D721Med (cell line): ENCODE measurements at regions not wholly inside any gene's neighbourhood (a gene's known extent, or its start where the extent isn't known, plus 50 kb on each side); places are given as distances from the start of the nearest gene placed in this dataset.

ENCODE experiments used
- DNase-seq: peaks from one replicate; pipeline ENCODE4 v3.0.0; 2011; ENCODE audit warnings: low spot score; ENCODE audit not compliant: insufficient read length
- FAIRE-seq: peaks from 2 replicates; lab custom pipeline; 2011; peaks lifted over from hg19 to GRCh38; lab: Jason Lieb, UNC
- TF ChIP-seq, protein P1 (sequence below): IDR thresholded peaks from 2 replicates; pipeline ENCODE4 v1.5.1; 2012; ENCODE audit warnings: mild to moderate bottlenecking, control low read depth; ENCODE audit not compliant: insufficient read depth; ENCODE audit errors: missing control alignments

DNA sequence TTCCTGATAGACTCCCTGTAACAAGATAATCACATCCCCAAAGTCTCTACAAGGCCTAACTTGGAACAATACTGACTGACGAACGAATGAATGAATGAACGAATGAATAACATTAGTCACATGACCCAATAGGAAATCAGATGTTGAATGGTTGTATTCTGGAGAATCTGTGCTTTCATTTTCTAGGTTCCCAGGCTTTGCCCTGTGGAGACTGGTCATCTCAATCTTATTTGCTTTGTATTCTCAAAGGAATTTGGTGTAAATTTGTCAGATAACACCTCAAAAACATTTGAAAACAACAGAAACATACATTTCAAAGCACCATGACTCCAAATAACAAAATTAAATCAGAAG, 69.6 kb upstream of the COL1A2 start:
- TF ChIP-seq, protein P1, sequence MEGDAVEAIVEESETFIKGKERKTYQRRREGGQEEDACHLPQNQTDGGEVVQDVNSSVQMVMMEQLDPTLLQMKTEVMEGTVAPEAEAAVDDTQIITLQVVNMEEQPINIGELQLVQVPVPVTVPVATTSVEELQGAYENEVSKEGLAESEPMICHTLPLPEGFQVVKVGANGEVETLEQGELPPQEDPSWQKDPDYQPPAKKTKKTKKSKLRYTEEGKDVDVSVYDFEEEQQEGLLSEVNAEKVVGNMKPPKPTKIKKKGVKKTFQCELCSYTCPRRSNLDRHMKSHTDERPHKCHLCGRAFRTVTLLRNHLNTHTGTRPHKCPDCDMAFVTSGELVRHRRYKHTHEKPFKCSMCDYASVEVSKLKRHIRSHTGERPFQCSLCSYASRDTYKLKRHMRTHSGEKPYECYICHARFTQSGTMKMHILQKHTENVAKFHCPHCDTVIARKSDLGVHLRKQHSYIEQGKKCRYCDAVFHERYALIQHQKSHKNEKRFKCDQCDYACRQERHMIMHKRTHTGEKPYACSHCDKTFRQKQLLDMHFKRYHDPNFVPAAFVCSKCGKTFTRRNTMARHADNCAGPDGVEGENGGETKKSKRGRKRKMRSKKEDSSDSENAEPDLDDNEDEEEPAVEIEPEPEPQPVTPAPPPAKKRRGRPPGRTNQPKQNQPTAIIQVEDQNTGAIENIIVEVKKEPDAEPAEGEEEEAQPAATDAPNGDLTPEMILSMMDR = no peak
- FAIRE-seq (no peak), DNase-seq (no peak)

DNA sequence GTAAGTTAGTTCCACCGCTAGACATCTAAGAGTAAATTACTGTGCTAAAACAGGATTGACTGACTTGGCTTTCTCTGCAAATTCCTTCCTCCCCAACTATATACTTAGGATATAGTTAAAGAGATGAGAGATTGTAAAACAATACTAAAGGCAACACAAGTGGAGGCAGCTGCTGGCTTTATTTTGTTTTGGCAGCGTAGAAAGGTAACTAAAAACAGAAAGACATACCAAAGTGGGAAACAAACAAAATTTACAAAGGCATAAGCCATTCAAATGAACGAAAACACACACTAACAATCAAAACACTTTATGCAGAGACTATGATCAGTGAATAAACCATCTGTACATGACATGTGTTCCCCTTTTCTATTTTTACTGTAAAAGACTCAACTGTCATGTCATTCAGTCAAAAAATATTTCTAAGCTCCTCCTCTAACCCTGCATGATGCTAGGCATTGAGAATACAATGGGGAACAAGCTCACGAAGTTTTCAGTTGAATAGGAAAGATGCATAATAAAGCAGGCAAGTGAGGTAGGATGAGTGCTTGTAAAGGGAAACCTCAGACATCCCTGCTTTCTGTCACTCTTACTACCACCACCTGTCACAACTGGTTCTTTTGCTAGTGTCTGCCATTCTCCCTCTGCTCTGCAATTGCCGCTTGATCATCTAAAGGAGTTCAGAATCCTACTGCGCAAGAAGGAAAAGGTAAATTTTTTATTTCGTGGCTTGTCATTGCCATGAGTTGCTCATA, 64.2 kb upstream of the COL1A2 start:
- FAIRE-seq (no peak), DNase-seq (no peak)
- TF ChIP-seq, protein P1 = no peak

DNA sequence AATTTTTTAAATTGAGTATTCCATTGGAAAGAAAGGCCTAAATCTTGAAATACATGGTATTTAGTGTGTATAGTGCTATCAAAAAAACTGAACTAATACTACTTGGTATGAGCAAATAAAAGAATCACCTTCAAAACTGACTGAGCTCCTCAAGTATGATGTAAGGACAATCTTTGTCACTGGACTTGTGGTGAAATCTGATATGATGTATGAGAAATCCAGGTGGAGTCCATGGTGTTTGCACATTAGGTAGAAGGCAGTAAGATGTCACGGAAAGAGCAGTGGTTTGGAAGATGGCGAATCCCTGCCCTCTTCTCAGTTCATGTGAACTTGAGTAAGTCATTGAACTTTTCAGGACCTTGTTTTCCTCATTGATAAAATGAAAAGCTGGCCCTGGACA, 62.1 kb upstream of the COL1A2 start:
- no peak for FAIRE-seq

DNA sequence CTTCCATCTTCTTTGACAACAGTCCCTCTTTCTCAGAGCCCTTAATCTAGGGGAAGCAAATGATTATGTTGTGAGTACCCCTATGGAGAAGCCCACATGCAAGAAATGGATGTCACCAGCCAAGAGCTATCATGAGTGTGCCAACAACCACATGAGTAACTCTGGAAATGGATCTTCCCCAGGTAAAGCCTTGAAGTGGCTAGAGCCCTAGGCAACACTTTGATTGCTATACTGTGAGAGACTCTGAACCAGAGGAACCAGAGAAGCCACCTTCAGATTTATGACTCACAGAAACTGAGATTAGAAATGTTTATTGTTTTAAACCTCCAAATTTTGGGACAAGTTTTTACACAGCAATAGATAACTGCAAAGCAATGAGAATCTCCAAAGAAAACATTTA, 60.9 kb upstream of the COL1A2 start:
- TF ChIP-seq, protein P1 = no peak
- FAIRE-seq (no peak), DNase-seq (no peak)

More for the DNA sequence above, 62.1 kb upstream of the COL1A2 start:
- DNase-seq = no peak
- TF ChIP-seq, protein P1 = no peak

DNA sequence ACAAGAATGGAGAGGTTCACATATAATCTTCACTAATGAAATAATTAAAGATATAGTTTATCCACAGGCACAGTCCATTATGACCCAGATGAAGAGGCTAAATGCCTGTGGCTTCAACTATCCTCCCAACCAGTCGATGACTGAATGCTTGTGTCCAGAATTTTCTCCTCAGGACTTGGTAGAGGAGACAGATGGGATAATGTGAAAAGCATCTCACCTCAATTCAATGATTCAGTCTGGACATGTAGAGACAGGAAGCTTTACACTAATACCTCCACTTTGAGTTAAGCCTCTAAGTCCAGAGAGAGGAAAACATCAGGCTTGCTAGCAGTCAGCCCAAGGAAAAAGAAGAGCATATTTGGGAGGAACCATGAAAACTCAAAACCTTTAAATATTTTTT, 59.1 kb upstream of the COL1A2 start:
- DNase-seq = no peak
- TF ChIP-seq, protein P1 = no peak
- FAIRE-seq = peak; percentile 71

DNA sequence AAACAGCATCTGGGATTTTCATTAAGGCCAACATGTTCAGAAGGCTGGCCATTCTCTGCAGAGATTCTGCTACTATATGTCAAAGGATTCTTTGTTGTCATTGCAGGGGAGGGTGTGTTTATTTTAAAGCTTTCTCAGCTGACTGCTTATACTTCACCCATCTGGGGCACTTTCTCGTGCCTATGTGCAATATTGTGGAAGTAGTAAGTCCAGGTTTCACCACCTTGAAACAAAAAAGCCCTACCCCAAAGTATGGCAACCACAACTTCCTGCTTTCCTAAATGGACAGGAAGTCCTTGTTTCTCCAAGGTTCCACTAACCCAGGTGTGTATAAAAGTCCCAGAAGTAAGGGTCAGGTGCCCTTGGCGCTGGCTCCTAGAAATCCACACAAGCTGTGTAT, 58.7 kb upstream of the COL1A2 start:
- no peak for DNase-seq
- TF ChIP-seq, protein P1 = no peak

DNA sequence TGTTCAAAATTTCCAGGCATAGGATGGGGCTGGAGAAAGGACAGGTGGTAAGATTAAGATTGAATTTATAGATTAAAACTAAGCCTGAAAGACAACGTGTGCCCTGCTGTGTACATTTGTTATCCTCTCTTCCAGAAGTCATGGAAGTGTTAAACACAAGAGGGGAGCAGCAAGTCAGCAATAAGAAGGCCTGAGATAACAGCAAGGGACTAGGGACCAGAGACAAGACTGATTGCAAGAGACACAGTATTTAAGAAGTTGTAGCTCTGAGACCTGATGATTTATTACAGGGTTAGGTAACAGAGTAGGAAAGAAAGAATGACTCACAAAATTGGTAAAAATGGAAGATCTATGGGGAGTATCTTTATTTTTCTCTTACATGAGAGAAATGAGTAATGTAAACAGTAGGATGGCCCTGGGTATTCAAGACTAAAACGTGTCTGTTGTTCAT, 55.7 kb upstream of the COL1A2 start:
- TF ChIP-seq, protein P1 = no peak
- DNase-seq (no peak), FAIRE-seq (peak; percentile 29)

More for the DNA sequence above, 58.7 kb upstream of the COL1A2 start:
- FAIRE-seq = no peak
